SJSA1 (cell line): ENCODE measurements at regions not wholly inside any gene's neighbourhood (a gene's known extent, or its start where the extent isn't known, plus 50 kb on each side); places are given as distances from the start of the nearest gene placed in this dataset.

Experiments
- DNase-seq, 2 experiments: peaks; one replicate each; pipeline ENCODE4 v3.0.0-alpha.2; 2015 to 2020; ENCODE audit warnings: low spot score in 2 of 2, low read depth in 1 of 2
- H3K27ac ChIP-seq: fragments of 250-450 bp; sonication (Bioruptor Pico); 2 replicates; pipeline ENCODE4 v1.5.1; 2020; ENCODE audit warnings: mild to moderate bottlenecking, moderate library complexity
- H3K27me3 ChIP-seq: fragments of 250-450 bp; sonication (Bioruptor Pico); replicated peaks from 2 replicates; pipeline ENCODE4 v1.5.1; 2020; ENCODE audit warnings: mild to moderate bottlenecking, moderate library complexity
- H3K36me3 ChIP-seq: fragments of 250-450 bp; sonication (Bioruptor Pico); 2 replicates; pipeline ENCODE4 v1.5.1; 2020; ENCODE audit warnings: mild to moderate bottlenecking
- H3K4me1 ChIP-seq: fragments of 250-450 bp; sonication (Bioruptor Pico); replicated peaks from 2 replicates; pipeline ENCODE4 v1.6.1; 2021; ENCODE audit warnings: mild to moderate bottlenecking
- H3K4me3 ChIP-seq: fragments of 250-450 bp; sonication (Bioruptor Pico); 2 replicates; pipeline ENCODE4 v1.5.1; 2020; ENCODE audit warnings: mild to moderate bottlenecking
- H3K9me3 ChIP-seq: fragments of 250-450 bp; sonication (Bioruptor Pico); replicated peaks from 2 replicates; pipeline ENCODE4 v1.5.1; 2020; ENCODE audit warnings: mild to moderate bottlenecking

DNA sequence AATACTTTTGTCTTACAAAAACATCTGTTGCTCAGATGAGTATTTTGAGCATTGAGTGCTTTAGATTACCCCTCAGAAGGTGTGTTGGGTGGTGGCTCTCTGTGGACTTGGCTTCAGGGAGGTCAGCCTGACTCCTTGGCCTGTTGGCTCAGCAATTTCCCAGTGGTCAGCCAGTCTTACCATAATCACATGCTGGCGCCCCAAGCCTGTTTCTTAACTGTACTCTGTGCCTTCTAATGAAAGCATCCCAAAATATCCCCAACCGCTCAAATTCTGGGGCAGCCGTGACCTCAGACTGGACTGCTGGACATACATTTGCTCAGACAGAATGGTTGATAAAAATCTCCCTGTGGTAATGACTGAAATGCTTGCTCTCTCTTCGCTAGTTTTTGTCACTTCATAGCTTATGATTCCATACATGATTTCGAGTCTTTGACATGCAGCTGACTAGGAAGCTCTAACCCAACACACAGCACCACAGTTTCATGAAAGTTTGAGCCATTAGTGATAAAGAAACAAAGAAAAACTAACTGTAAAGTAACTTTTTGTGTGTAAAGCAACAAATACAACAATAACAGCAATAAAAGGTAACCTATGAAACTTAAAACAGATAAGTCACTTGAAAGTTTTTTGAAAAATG, 562.2 kb upstream of the MEF2C start:
- Histone ChIP-seq H3K27me3 (no peaks in the 10 kb centered on the region), H3K4me3 (no peak overlapping the region), H3K27ac (no peak overlapping the region), H3K9me3 (no peaks in the 10 kb centered on the region), H3K36me3 (no peaks in the 10 kb centered on the region), H3K4me1 (no peaks in the 10 kb centered on the region)
- DNase-seq: no peak

DNA sequence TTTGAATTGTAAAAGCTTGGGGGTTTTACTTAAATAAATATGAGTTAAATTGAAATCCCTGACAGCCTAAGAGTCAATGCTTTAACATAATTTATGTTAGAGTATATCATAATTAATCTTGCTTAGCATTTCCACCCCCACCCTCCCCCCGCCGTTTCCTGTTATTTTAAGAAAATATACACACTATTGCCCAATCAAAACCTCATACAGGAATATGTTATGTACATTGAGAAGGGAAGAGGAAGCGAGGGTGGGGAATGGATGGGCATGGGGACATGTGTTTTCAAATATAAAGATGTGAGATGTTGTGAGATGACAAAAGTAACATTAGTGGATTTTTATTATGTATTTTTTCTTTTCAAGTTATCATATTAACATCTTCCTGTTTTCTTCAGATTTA, 561.1 kb upstream of the MEF2C start:
- H3K36me3 ChIP-seq: no peaks in the 10 kb centered on the region
- no peak overlapping the region for H3K4me3 ChIP-seq
- DNase-seq: no peak

DNA sequence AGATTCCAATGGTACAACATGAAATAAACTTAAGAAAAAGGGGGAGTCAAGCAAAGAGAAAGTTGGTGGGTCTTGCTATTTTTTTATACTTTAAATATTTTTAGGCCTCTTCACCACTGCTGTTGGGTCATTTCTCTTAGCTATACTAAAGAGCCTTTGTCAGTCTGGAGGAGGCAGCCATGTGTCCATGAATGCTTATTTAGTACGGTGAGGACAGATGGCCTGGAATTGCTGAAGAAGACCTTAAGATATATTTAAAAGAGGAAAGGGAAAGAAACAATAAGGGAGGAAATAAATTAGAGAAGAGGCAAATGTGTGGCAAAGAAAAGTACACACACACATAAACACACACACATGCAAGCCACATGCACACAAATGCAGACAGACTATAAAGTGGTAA, 560.5 kb upstream of the MEF2C start:
- H3K27me3 ChIP-seq: no peaks in the 10 kb centered on the region
- no peak overlapping the region for H3K4me3 ChIP-seq
- no peaks in the 10 kb centered on the region; the same call in 1 of the 2 replicates for H3K4me1 ChIP-seq
- H3K9me3 ChIP-seq: no peaks in the 10 kb centered on the region
- no peak for DNase-seq
- no peak overlapping the region for H3K27ac ChIP-seq
- H3K36me3 ChIP-seq: no peaks in the 10 kb centered on the region

More for the DNA sequence above, 561.1 kb upstream of the MEF2C start:
- Histone ChIP-seq H3K27ac (no peak overlapping the region), H3K4me1 (no peaks in the 10 kb centered on the region), H3K27me3 (no peaks in the 10 kb centered on the region), H3K9me3 (no peaks in the 10 kb centered on the region)

DNA sequence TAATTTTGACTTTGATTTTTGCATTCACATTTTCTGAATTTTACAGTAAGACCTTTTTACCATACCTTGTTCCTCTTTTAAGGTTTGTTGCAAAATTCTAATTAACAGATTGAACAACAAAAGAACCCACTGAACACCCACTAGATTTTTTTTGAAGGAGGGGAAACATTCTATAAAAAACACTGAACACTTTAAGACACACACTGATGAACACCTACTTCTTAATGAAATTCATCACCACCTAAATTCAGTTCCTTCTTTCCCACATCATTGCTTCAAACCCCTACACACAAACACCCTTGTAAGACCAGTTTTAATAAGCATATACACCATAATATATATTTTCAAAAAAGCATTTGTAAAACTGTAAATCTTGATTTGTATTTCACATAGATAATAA, 559.0 kb upstream of the MEF2C start:
- Histone ChIP-seq H3K4me1 (peaks cover 13% of the 10 kb centered on the region), H3K27me3 (no peaks in the 10 kb centered on the region), H3K9me3 (no peaks in the 10 kb centered on the region), H3K36me3 (no peaks in the 10 kb centered on the region), H3K4me3 (no peak overlapping the region), H3K27ac (no peak overlapping the region)
- no peak for DNase-seq

DNA sequence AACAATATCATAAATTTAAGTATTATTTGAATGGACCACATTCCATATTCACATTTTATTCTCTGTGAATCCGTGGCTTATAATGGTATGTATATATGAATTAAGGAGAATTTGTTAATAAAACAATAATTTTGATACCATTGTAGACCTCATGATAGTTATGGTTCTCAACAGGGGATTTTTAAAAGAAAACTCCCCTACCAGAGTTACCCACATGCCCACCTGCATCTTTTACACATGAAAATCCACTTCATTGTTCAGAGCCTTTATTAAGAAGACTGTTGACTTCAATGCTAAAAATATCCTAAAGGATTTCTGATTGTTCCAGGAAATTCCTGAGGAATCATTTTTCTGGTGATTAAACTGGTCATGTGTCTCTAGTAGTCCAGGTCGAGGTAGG, 557.7 kb upstream of the MEF2C start:
- Histone ChIP-seq H3K4me3 (no peak overlapping the region), H3K27me3 (no peaks in the 10 kb centered on the region), H3K27ac (no peak overlapping the region), H3K9me3 (no peaks in the 10 kb centered on the region), H3K36me3 (no peaks in the 10 kb centered on the region), H3K4me1 (peaks cover 13% of the 10 kb centered on the region)
- no peak for DNase-seq

DNA sequence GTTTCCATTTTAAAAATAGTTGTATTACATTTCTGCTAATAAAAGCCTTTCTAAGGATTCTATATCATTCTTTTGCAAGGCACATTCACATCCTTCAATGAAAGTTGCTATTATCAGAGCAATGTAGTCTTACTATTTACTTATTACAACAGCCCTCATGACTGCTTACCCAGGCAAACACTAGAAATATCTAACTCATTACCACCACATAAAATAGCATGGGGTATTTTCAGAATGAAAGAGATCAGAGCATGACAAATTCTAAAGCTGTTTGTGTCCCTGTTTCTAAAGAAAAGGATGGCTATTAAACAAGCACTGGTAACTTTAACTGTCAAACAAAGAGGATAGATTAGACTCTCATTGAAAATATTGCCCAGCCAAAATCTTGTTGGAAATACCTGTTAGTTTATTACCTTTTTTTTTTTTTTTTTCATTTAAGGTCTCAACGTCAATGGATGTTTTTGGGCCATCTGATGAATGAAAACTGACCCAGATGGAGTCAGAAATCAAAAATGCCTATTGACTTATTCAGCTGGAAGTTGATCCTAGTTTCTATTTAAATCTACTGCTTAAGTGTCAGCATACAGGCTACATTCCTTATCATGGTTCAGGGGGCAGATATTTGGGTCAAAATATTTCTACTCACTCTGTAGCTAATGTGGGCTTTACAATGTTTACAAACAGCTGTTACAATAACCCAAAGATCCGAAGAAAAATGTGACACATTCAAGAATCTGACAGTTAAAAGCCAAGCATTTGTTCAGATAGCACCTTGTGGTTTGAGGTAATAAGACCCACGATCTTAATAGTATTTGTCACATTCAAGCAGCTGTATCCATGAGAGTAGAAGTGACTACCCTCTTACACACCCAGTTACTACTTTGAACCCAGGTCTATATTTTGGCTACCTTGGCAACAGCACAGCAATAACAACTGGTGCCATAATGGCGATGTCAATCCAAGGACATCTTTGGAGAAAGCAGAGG, 554.8 kb upstream of the MEF2C start:
- H3K27ac ChIP-seq: peak overlapping the region; percentile 15
- no peaks in the 10 kb centered on the region for H3K9me3 ChIP-seq
- no peaks in the 10 kb centered on the region for H3K36me3 ChIP-seq
- no peaks in the 10 kb centered on the region for H3K27me3 ChIP-seq
- H3K4me1 ChIP-seq: peaks cover 13% of the 10 kb centered on the region
- no peak overlapping the region for H3K4me3 ChIP-seq
- DNase-seq: peak in 1 of 2 experiments; percentile 44

DNA sequence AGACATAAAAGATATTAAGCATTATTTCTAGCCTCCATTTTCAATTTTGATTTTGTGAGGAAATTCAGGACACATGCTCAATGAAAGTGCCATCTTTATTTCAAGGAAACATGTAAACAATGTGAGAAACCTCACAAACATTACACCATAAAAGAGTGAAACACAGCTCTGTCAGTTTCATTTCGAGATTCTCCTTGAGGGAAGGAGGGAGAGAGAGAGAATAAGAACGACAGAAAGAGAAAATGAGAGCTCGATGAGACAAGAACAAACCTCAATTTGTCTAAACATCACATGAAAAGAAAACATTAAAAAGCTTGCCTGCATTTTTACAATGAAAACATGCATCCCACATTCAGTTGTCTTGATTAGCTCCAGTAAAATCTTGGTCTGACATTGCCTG, 553.5 kb upstream of the MEF2C start:
- Histone ChIP-seq H3K4me1 (peaks cover 13% of the 10 kb centered on the region), H3K36me3 (no peaks in the 10 kb centered on the region), H3K27ac (peak overlapping the region; percentile 16; the same call in 1 of the 2 replicates), H3K9me3 (no peaks in the 10 kb centered on the region), H3K27me3 (no peaks in the 10 kb centered on the region), H3K4me3 (no peak overlapping the region)
- peak in 1 of 2 experiments; percentile 21 for DNase-seq

DNA sequence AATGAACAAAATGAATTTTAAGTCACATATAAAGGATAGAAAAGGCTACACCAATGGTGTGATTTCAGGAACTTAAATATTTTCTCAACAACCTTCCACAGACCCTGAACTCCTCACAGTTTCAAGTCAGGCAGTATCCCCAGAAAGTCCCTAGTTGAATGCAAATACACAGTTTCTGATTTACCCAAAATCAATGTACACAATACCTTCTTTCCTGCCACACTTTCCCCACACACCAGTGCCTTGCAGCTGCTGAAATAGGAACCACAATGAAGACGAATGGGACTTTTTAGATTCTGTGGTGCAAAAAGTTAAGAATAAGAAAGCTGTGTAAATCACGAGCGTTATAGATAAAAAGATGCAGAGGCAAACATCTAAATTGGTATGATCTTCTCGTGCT, 552.4 kb upstream of the MEF2C start:
- no peak overlapping the region for H3K27ac ChIP-seq
- peaks cover 13% of the 10 kb centered on the region for H3K4me1 ChIP-seq
- no peak overlapping the region for H3K4me3 ChIP-seq
- DNase-seq: no peak
- H3K9me3 ChIP-seq: no peaks in the 10 kb centered on the region
- H3K36me3 ChIP-seq: no peaks in the 10 kb centered on the region
- H3K27me3 ChIP-seq: no peaks in the 10 kb centered on the region

DNA sequence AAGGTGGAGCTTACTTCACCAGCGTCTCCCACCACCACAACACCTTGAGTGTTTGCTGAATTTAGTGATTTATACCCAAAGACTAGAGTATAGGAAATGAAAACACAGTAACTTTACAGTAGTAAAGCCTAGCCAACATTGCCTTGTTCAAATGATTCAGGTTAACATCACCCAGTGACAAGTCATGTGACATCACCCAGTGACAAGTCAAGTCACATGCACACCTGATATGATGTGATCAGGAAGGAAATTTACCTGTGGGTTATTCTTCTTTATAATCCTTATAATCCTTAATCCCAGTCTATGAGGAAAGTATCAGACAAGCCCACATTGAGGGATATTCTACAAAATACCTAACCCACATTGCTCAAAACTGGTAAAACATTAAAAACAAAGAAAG, 545.6 kb upstream of the MEF2C start:
- Histone ChIP-seq H3K27ac (no peak overlapping the region), H3K4me3 (no peak overlapping the region), H3K9me3 (no peaks in the 10 kb centered on the region), H3K4me1 (no peaks in the 10 kb centered on the region), H3K36me3 (no peaks in the 10 kb centered on the region), H3K27me3 (no peaks in the 10 kb centered on the region)
- DNase-seq: no peak

DNA sequence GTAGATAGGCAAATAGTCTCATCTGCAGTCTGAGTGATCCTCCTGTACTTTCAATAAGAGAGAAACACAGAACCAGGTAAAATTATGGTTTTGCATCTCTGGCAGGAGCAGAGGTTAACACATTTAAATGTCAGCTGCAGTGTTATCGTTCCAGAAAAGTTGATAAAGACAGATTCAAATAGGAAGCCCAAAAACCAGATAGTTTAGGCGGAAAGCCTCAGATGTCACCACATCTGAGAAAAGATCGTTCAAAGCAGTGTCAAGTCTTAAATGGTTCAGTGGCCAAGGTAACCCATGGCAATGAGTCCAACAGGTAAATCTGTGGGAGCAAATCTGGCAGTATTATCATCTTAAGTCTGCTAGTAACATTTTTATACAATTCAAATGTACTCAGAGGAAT, 542.1 kb upstream of the MEF2C start:
- H3K36me3 ChIP-seq: no peaks in the 10 kb centered on the region
- no peak for DNase-seq
- H3K9me3 ChIP-seq: no peaks in the 10 kb centered on the region
- no peak overlapping the region for H3K4me3 ChIP-seq
- no peak overlapping the region for H3K27ac ChIP-seq
- no peaks in the 10 kb centered on the region for H3K27me3 ChIP-seq
- H3K4me1 ChIP-seq: no peaks in the 10 kb centered on the region

DNA sequence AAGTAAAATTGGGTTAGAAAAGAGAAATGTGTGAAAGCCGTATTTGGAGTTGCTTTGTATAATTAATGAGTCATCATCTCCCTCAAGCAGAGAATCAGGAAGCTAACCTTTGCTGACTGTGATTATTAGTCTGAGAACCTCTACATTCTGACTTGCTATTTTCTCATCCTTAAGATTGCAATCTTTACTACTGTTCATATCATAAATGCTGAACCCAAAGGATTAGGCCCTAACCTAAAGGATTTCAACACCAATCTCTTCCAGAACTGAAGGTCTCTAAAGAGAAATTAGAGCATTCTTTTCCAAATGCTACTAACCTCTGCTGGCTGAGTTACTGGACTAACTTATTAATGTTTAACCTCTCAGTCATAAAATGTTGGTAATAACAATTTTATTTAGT, 538.1 kb upstream of the MEF2C start:
- H3K27ac ChIP-seq: no peak overlapping the region
- H3K4me1 ChIP-seq: no peaks in the 10 kb centered on the region; the same call in 1 of the 2 replicates
- no peaks in the 10 kb centered on the region for H3K9me3 ChIP-seq
- no peaks in the 10 kb centered on the region for H3K27me3 ChIP-seq
- peak in 1 of 2 experiments; percentile 33 for DNase-seq
- no peak overlapping the region for H3K4me3 ChIP-seq
- no peaks in the 10 kb centered on the region for H3K36me3 ChIP-seq

DNA sequence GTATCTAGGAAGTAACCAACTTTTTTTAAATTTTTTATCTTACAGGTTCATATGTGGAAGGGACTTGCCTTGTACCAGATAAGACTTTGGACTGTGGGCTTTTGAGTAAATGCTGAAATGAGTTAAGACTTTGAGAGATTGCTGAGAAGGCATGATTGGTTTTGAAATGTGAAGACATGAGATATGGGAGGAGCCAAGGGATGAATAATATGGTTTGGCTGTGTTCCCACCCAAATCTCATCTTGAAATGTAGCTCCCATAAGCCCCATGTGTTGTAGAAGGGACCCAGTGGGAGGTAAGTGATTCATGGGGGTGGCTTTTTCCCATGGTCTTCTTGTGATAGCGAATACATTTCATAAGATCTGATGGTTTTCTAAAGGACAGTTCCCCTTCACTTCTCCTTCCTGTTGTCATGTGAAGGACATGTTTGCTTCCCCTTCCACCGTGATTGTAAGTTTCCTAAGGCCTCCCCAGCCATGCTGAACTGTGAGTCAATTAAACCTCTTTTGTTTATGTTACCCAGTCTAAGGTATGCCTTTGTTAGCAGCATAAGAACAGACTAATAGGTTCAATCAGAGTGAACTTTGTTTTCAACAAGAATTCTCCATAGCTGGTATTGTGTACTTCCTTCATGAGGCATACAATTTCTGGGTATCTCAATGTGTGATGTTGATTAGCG, 535.6 kb upstream of the MEF2C start:
- Histone ChIP-seq H3K4me1 (no peaks in the 10 kb centered on the region; the same call in 1 of the 2 replicates), H3K27me3 (no peaks in the 10 kb centered on the region), H3K9me3 (no peaks in the 10 kb centered on the region), H3K36me3 (no peaks in the 10 kb centered on the region), H3K27ac (no peak overlapping the region), H3K4me3 (no peak overlapping the region)
- DNase-seq: no peak

DNA sequence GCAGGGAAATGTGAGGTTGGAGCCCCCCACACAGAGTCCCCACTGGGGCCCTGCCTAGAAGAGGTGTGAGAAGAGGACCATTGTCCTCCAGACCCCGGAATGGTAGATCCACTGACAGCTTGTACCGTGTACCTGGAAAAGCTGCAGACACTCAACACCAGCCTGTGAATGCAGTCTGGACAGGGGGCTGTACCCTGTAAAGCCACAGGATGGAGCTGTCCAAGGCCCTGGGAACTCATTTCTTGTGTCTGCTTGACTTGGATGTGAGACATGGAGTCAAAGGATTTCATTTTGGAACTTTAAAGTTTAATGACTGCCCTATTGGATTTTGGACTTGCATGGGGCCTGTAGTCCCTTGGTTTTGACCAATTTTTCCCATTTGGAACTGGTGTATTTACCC, 535.0 kb upstream of the MEF2C start:
- Histone ChIP-seq H3K4me3 (no peak overlapping the region), H3K27me3 (no peaks in the 10 kb centered on the region), H3K9me3 (no peaks in the 10 kb centered on the region), H3K36me3 (no peaks in the 10 kb centered on the region), H3K4me1 (no peaks in the 10 kb centered on the region; the same call in 1 of the 2 replicates), H3K27ac (no peak overlapping the region)
- no peak for DNase-seq

DNA sequence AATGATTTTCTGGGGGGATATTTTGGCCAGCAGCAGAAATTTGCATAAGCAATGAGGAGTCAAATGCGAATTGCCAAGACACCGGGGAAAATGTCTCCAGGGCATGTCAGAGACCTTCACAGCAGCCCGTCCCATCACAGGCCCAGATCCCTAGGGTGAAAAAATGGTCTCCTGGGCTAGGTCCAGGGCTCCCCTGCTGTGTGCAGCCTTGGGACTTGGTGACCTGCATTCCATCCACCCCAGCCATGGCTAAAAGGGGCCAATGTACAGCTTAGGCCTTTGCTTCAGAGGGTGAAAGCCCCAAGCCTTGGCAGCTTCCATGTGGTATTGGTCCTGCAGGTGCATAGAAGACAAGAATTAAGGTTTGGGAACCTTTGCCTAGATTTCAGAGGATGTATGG, 534.5 kb upstream of the MEF2C start:
- no peak overlapping the region for H3K27ac ChIP-seq

More for the DNA sequence above, 534.5 kb upstream of the MEF2C start:
- no peaks in the 10 kb centered on the region for H3K36me3 ChIP-seq
- H3K27me3 ChIP-seq: no peaks in the 10 kb centered on the region
- no peaks in the 10 kb centered on the region; the same call in 1 of the 2 replicates for H3K4me1 ChIP-seq
- DNase-seq: no peak
- no peaks in the 10 kb centered on the region for H3K9me3 ChIP-seq
- H3K4me3 ChIP-seq: no peak overlapping the region
